CD14-positive monocyte (primary cell): ENCODE measurements at regions not wholly inside any gene's neighbourhood (a gene's known extent, or its start where the extent isn't known, plus 50 kb on each side); places are given as distances from the start of the nearest gene placed in this dataset.

Experiments
- DNase-seq, 3 donors: peaks; one replicate each; pipeline ENCODE4 v3.0.0-alpha.2; 2011 to 2022
- H2AFZ ChIP-seq: 2 replicates; pipeline ENCODE4 v1.6.0; 2012; ENCODE audit warnings: mild to moderate bottlenecking, low read depth, low read length, inconsistent platforms; ENCODE audit not compliant: insufficient read depth, poor library complexity, severe bottlenecking
- H3K27ac ChIP-seq, 2 donors: 1 replicate in 1 of 2; 2 replicates in 1 of 2; pipeline ENCODE4 v1.5.1; 2012 to 2013; ENCODE audit warnings: low read length in 2 of 2, control low read depth in 1 of 2, inconsistent platforms in 1 of 2, low read depth in 1 of 2, mild to moderate bottlenecking in 1 of 2
- H3K27me3 ChIP-seq, 2 donors: one replicate each; pipeline versions ENCODE4 v1.6.0 to v1.6.1; 2011 to 2013; ENCODE audit warnings: low read length in 2 of 2; ENCODE audit not compliant: control insufficient read depth in 2 of 2, insufficient read depth in 2 of 2
- H3K36me3 ChIP-seq, 2 donors: replicated peaks in 1 of 2; 1 replicate in 1 of 2; 2 replicates in 1 of 2; pipeline versions ENCODE4 v1.5.1 to v1.6.1; 2012 to 2013; ENCODE audit warnings: low read length in 2 of 2, control low read depth in 1 of 2, inconsistent platforms in 1 of 2, mild to moderate bottlenecking in 1 of 2; ENCODE audit not compliant: insufficient read depth in 2 of 2, control insufficient read depth in 1 of 2
- H3K4me1 ChIP-seq, 2 donors: 1 replicate in 1 of 2; 2 replicates in 1 of 2; pipeline versions ENCODE4 v1.5.1 to v1.6.1; 2012 to 2013; ENCODE audit warnings: low read length in 2 of 2, control low read depth in 1 of 2, inconsistent platforms in 1 of 2, mild to moderate bottlenecking in 1 of 2, moderate library complexity in 1 of 2; ENCODE audit not compliant: insufficient read depth in 2 of 2, control insufficient read depth in 1 of 2
- H3K4me2 ChIP-seq: replicated peaks from 2 replicates; pipeline ENCODE3; 2012; ENCODE audit warnings: low read length, moderate library complexity, mild to moderate bottlenecking; ENCODE audit not compliant: poor library complexity, severe bottlenecking; ENCODE audit errors: extremely low read depth
- H3K4me3 ChIP-seq, 3 experiments: fragments of 200-600 bp in 1 of 3; sonication (generic) in 1 of 3; replicated peaks in 1 of 3; 1 replicate in 2 of 3; 2 replicates in 1 of 3; pipeline ENCODE4 v1.5.1; 2011 to 2013; ENCODE audit warnings: low read length in 3 of 3, mild to moderate bottlenecking in 3 of 3, control low read depth in 2 of 3, low read depth in 2 of 3, inconsistent platforms in 1 of 3, moderate library complexity in 1 of 3
- H3K79me2 ChIP-seq: 2 replicates; pipeline ENCODE4 v1.6.0; 2012; ENCODE audit warnings: mild to moderate bottlenecking, control low read depth, inconsistent platforms, low read length, moderate library complexity; ENCODE audit not compliant: insufficient read depth
- H3K9ac ChIP-seq: 2 replicates; pipeline ENCODE4 v1.6.0; 2017; ENCODE audit warnings: low read length, mild to moderate bottlenecking; ENCODE audit not compliant: insufficient read depth, poor library complexity, severe bottlenecking
- H3K9me3 ChIP-seq, 2 donors: replicated peaks in 1 of 2; 1 replicate in 1 of 2; 2 replicates in 1 of 2; pipeline versions ENCODE4 v1.5.1 to v1.6.1; 2012 to 2013; ENCODE audit warnings: low read length in 2 of 2, control low read depth in 1 of 2; ENCODE audit not compliant: control insufficient read depth in 1 of 2, insufficient read depth in 1 of 2
- H4K20me1 ChIP-seq: 2 replicates; pipeline ENCODE4 v1.6.0; 2012; ENCODE audit warnings: mild to moderate bottlenecking, low read length, control low read depth, moderate library complexity; ENCODE audit not compliant: insufficient read depth
- H3K27ac Mint-ChIP-seq, 7 donors: one replicate each; pipeline ENCODE4 v1.8.0; 2020; ENCODE audit warnings: mild to moderate bottlenecking in 7 of 7, mixed read lengths in 7 of 7, moderate library complexity in 6 of 7, inconsistent platforms in 2 of 7
- H3K27me3 Mint-ChIP-seq, 3 donors: one replicate each; pipeline ENCODE4 v1.8.0; 2021 to 2022; ENCODE audit warnings: low read depth in 3 of 3, mild to moderate bottlenecking in 3 of 3, mixed read lengths in 3 of 3, moderate library complexity in 3 of 3, inconsistent platforms in 1 of 3
- H3K36me3 Mint-ChIP-seq, 2 donors: one replicate each; pipeline ENCODE4 v1.8.0; 2020; ENCODE audit warnings: mixed read lengths in 2 of 2, inconsistent platforms in 1 of 2, mild to moderate bottlenecking in 1 of 2
- H3K4me1 Mint-ChIP-seq: one replicate; pipeline ENCODE4 v1.8.0; 2020; ENCODE audit warnings: mild to moderate bottlenecking, mixed read lengths
- H3K4me3 Mint-ChIP-seq, 2 donors: one replicate each; pipeline ENCODE4 v1.8.0; 2020; ENCODE audit warnings: mild to moderate bottlenecking in 2 of 2, mixed read lengths in 2 of 2, moderate library complexity in 1 of 2
- H3K9me3 Mint-ChIP-seq, 7 donors: one replicate each; pipeline ENCODE4 v1.8.0; 2020 to 2022; ENCODE audit warnings: mixed read lengths in 7 of 7, mild to moderate bottlenecking in 6 of 7, moderate library complexity in 6 of 7, inconsistent platforms in 2 of 7
- CTCF ChIP-seq: fragments of 200-600 bp; IDR thresholded peaks from one replicate; pipeline ENCODE4 v1.8.0; 2022; ENCODE audit warnings: antibody characterized with exemption, mild to moderate bottlenecking
- WGBS: methylation state at CpG from one replicate; pipeline ENCODE4 v1.1.5; 2013; ENCODE audit warnings: missing lambda C conversion rate; ENCODE audit not compliant: insufficient coverage; 5-methylcytosine and 5-hydroxymethylcytosine counted together
- intact Hi-C, 2 donors: fragments of 100-400 bp; cut with micrococcal nuclease; formaldehyde crosslinking; loops; one replicate each; pipeline versions ENCODE4 v1.15.0 to v1.15.1; 2023

- Mint-ChIP-seq H3K27ac (peak overlapping the region in 4 of 7 donors; percentile 2 to 75 (median 56)), H3K4me3 (no peak overlapping the region), H3K4me1 (peaks cover 14% of the 10 kb centered on the region), H3K36me3 (no peaks in the 10 kb centered on the region), H3K9me3 (peaks cover 3 to 13% (median 8%) of the 10 kb centered on the region in 7 donors), H3K27me3 (peaks cover 0 to 5% (median 3%) of the 10 kb centered on the region in 3 donors)
- Histone ChIP-seq H4K20me1 (no peaks in the 10 kb centered on the region), H3K79me2 (no peaks in the 10 kb centered on the region), H3K4me1 (peaks cover 0 to 12% of the 10 kb centered on the region in 2 donors), H3K9me3 (peaks cover 3 to 10% of the 10 kb centered on the region in 2 donors), H3K9ac (no peak overlapping the region), H3K4me3 (no peak overlapping the region), H2AFZ (no peak overlapping the region), H3K27ac (no peak overlapping the region), H3K4me2 (no peak overlapping the region), H3K27me3 (no peaks in the 10 kb centered on the region), H3K36me3 (no peaks in the 10 kb centered on the region)
- DNase-seq = peak; percentile 12 to 68 (median 43)
- TF ChIP-seq CTCF = no peak
- WGBS = no CpG with 5 or more reads among the region's 5 CpGs
- intact Hi-C loops = no loop called here
These were observed 128.6 kb upstream of the SLC22A23 start for GRCh38 chr6:3585320-3585935.

GRCh38 chr6:3584606-3585005 lies 127.8 kb upstream of the SLC22A23 start:
- no peaks in the 10 kb centered on the region for H3K79me2 ChIP-seq
- H3K4me3 ChIP-seq = no peak overlapping the region
- H3K4me1 ChIP-seq = peaks cover 0 to 12% of the 10 kb centered on the region in 2 donors
- no peaks in the 10 kb centered on the region for H3K27me3 ChIP-seq
- peaks cover 3 to 10% of the 10 kb centered on the region in 2 donors for H3K9me3 ChIP-seq
- no CpG with 5 or more reads among the region's 4 CpGs for WGBS
- no peak overlapping the region for H3K9ac ChIP-seq
- Mint-ChIP-seq H3K9me3 (peaks cover 3 to 13% (median 8%) of the 10 kb centered on the region in 7 donors), H3K27ac (no peak overlapping the region), H3K27me3 (peaks cover under 1 to 3% (median 2%) of the 10 kb centered on the region in 3 donors), H3K4me1 (peaks cover 14% of the 10 kb centered on the region), H3K4me3 (no peak overlapping the region), H3K36me3 (no peaks in the 10 kb centered on the region)
- no peak overlapping the region for H3K27ac ChIP-seq
- intact Hi-C loops = no loop called here
- no peaks in the 10 kb centered on the region for H4K20me1 ChIP-seq
- H2AFZ ChIP-seq = no peak overlapping the region
- H3K4me2 ChIP-seq = no peak overlapping the region
- no peaks in the 10 kb centered on the region for H3K36me3 ChIP-seq
- TF ChIP-seq CTCF = no peak
- no peak for DNase-seq
